DOHH2 (cell line): ENCODE measurements at regions not wholly inside any gene's neighbourhood (a gene's known extent, or its start where the extent isn't known, plus 50 kb on each side); places are given as distances from the start of the nearest gene placed in this dataset.

Source experiments
- CTCF ChIP-seq: fragments of 200-600 bp; sonication (generic); IDR thresholded peaks from one replicate; pipeline ENCODE4 v1.5.1; 2014; ENCODE audit warnings: antibody characterized with exemption, mild to moderate bottlenecking, low read depth, low read length; ENCODE audit not compliant: poor library complexity, severe bottlenecking
- EZH2phosphoT487 ChIP-seq: fragments of 200-600 bp; sonication (generic); IDR thresholded peaks from 2 replicates; pipeline ENCODE4 v1.6.1; 2017; ENCODE audit warnings: borderline replicate concordance, mild to moderate bottlenecking, antibody characterized with exemption, low read length, moderate library complexity, mixed read lengths

GRCh38 chr20:60389882-60390281 is 431.7 kb downstream of the CDH26 start:
- TF ChIP-seq CTCF (no peak), EZH2phosphoT487 (no peak)
